ENCODE measurements at regions not wholly inside any gene's neighbourhood (a gene's known extent, or its start where the extent isn't known, plus 50 kb on each side); places are given as distances from the start of the nearest gene placed in this dataset.
"Not testable (repeated sequence)": the region's sequence is repeated elsewhere in the genome, so short reads cannot be mapped to it uniquely, and the experiment has no call there.

- Histone ChIP-seq H3K79me2 (no peaks in the 10 kb centered on the region), H3K4me3 (no peak overlapping the region), H2AFZ (no peak overlapping the region), H4K20me1 (ENCODE audit: insufficient read depth, poor library complexity, severe bottlenecking) (no peaks in the 10 kb centered on the region), H3K27me3 (no peaks in the 10 kb centered on the region), H3K4me1 (ENCODE audit: insufficient read depth) (no peaks in the 10 kb centered on the region), H3K9me2 (replicated peaks; ENCODE audit: insufficient read depth) (no peaks in the 10 kb centered on the region), H3K36me3 (replicated peaks; ENCODE audit: insufficient read depth, low read depth) (no peaks in the 10 kb centered on the region), H3K4me2 (no peak overlapping the region), H3K27ac (no peak overlapping the region), H3K9me3 (ENCODE audit: low read depth) (no peaks in the 10 kb centered on the region)
- 89% methylated on average over 3 of the region's 3 CpGs for WGBS (ENCODE audit: low lambda C conversion rate, missing lambda C conversion rate)
- TF ChIP-seq CTCF (IDR thresholded peaks at IDR 0.05; ENCODE audit: poor library complexity) (no peak), EZH2phosphoT487 (IDR thresholded peaks at IDR 0.05; ENCODE audit: low read depth, severe bottlenecking, unreplicated experiment) (no peak), EZH2 (IDR thresholded peaks at IDR 0.05; ENCODE audit: borderline replicate concordance) (no peak)
- no peak for DNase-seq (ENCODE audit: low spot score)
These were observed 2650.8 kb downstream of the PCDH9 start for GRCh38 chr13:64579331-64579730.

GRCh38 chr13:64568748-64569147 is 2661.4 kb downstream of the PCDH9 start:
- no peaks in the 10 kb centered on the region for H3K79me2 ChIP-seq
- H3K9me3 ChIP-seq (ENCODE audit: low read depth): no peaks in the 10 kb centered on the region
- H3K36me3 ChIP-seq (replicated peaks; ENCODE audit: insufficient read depth, low read depth): no peaks in the 10 kb centered on the region
- no peak for DNase-seq (ENCODE audit: low spot score)
- no peak overlapping the region for H2AFZ ChIP-seq
- no peaks in the 10 kb centered on the region for H3K9me2 ChIP-seq (replicated peaks; ENCODE audit: insufficient read depth)
- H3K27ac ChIP-seq: no peak overlapping the region
- H3K4me3 ChIP-seq: no peak overlapping the region
- TF ChIP-seq CTCF (IDR thresholded peaks at IDR 0.05; ENCODE audit: poor library complexity): no peak
- no peak for TF ChIP-seq EZH2phosphoT487 (IDR thresholded peaks at IDR 0.05; ENCODE audit: low read depth, severe bottlenecking, unreplicated experiment)
- TF ChIP-seq EZH2 (IDR thresholded peaks at IDR 0.05; ENCODE audit: borderline replicate concordance): no peak
- H3K27me3 ChIP-seq: no peaks in the 10 kb centered on the region
- H3K4me1 ChIP-seq (ENCODE audit: insufficient read depth): no peaks in the 10 kb centered on the region
- H3K4me2 ChIP-seq: no peak overlapping the region
- no peaks in the 10 kb centered on the region for H4K20me1 ChIP-seq (ENCODE audit: insufficient read depth, poor library complexity, severe bottlenecking)

- H2AFZ ChIP-seq; DNase-seq (ENCODE audit: low spot score); H3K27me3 ChIP-seq; H3K4me3 ChIP-seq; H3K27ac ChIP-seq; H4K20me1 ChIP-seq (ENCODE audit: insufficient read depth, poor library complexity, severe bottlenecking); H3K79me2 ChIP-seq; H3K9me2 ChIP-seq (replicated peaks; ENCODE audit: insufficient read depth); H3K4me2 ChIP-seq; H3K36me3 ChIP-seq (replicated peaks; ENCODE audit: insufficient read depth, low read depth); H3K4me1 ChIP-seq (ENCODE audit: insufficient read depth); H3K9me3 ChIP-seq (ENCODE audit: low read depth): not testable (repeated sequence)
- WGBS (ENCODE audit: low lambda C conversion rate, missing lambda C conversion rate): 94% methylated on average over 10 of the region's 10 CpGs
These were observed 2672.1 kb downstream of the PCDH9 start for GRCh38 chr13:64558031-64558430.

DNA sequence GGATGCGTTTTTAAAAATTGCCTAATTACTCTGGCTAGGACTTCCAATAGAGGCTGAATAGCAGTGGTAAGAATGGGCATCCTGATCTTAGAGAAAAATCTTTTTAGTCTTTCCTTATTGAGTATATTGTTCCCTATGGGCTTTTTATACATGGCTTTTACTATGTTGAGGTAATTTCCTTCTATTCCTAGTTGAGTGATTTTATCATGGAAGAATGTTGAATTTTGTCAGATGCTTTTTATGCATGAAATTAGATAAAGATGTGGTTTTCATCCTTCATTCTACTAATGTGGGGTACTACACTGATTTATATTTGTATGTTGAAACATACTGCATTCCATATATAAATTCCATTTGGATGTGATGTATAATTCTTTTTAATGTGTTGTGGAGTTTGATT is 2673.8 kb downstream of the PCDH9 start:
- Histone ChIP-seq H3K27ac (no peak overlapping the region), H4K20me1 (ENCODE audit: insufficient read depth, poor library complexity, severe bottlenecking) (no peaks in the 10 kb centered on the region), H3K4me2 (no peak overlapping the region), H3K9me3 (ENCODE audit: low read depth) (no peaks in the 10 kb centered on the region), H2AFZ (no peak overlapping the region), H3K79me2 (no peaks in the 10 kb centered on the region), H3K4me1 (ENCODE audit: insufficient read depth) (no peaks in the 10 kb centered on the region), H3K36me3 (replicated peaks; ENCODE audit: insufficient read depth, low read depth) (no peaks in the 10 kb centered on the region), H3K9me2 (replicated peaks; ENCODE audit: insufficient read depth) (no peaks in the 10 kb centered on the region), H3K4me3 (no peak overlapping the region), H3K27me3 (no peaks in the 10 kb centered on the region)
- no peak for DNase-seq (ENCODE audit: low spot score)
- TF ChIP-seq CTCF (IDR thresholded peaks at IDR 0.05; ENCODE audit: poor library complexity) (no peak), EZH2 (IDR thresholded peaks at IDR 0.05; ENCODE audit: borderline replicate concordance) (no peak), EZH2phosphoT487 (IDR thresholded peaks at IDR 0.05; ENCODE audit: low read depth, severe bottlenecking, unreplicated experiment) (no peak)
- WGBS (ENCODE audit: low lambda C conversion rate, missing lambda C conversion rate): 93% methylated on average over 1 of the region's 1 CpG

All from hepatocyte (in vitro differentiated cells).